ENCODE measurements at regions not wholly inside any gene's neighbourhood (a gene's known extent, or its start where the extent isn't known, plus 50 kb on each side); places are given as distances from the start of the nearest gene placed in this dataset.

GRCh38 chr2:107020392-107020791 lies 134.4 kb upstream of the ST6GAL2 start:
- TF ChIP-seq GABPA (IDR thresholded peaks at IDR 0.05; ENCODE audit: low read depth) (no peak), POLR2AphosphoS5 (IDR thresholded peaks at IDR 0.05; ENCODE audit: low read depth) (no peak), REST (IDR thresholded peaks at IDR 0.05; ENCODE audit: insufficient replicate concordance, low read depth) (no peak), SPI1 (IDR thresholded peaks at IDR 0.05; ENCODE audit: borderline replicate concordance, low read depth) (no peak)
- TF ChIP-seq, protein P1, sequence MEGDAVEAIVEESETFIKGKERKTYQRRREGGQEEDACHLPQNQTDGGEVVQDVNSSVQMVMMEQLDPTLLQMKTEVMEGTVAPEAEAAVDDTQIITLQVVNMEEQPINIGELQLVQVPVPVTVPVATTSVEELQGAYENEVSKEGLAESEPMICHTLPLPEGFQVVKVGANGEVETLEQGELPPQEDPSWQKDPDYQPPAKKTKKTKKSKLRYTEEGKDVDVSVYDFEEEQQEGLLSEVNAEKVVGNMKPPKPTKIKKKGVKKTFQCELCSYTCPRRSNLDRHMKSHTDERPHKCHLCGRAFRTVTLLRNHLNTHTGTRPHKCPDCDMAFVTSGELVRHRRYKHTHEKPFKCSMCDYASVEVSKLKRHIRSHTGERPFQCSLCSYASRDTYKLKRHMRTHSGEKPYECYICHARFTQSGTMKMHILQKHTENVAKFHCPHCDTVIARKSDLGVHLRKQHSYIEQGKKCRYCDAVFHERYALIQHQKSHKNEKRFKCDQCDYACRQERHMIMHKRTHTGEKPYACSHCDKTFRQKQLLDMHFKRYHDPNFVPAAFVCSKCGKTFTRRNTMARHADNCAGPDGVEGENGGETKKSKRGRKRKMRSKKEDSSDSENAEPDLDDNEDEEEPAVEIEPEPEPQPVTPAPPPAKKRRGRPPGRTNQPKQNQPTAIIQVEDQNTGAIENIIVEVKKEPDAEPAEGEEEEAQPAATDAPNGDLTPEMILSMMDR (IDR thresholded peaks at IDR 0.05; ENCODE audit: insufficient read depth, low read length): no peak
- DNase-seq (ENCODE audit: low read depth in 1 of 2, low spot score in 1 of 2): no peak
- Histone ChIP-seq H3K27ac (replicated peaks) (no peak overlapping the region), H3K4me3 (replicated peaks; ENCODE audit: insufficient read depth, low read length) (no peak overlapping the region), H3K27me3 (ENCODE audit: insufficient read depth, poor library complexity, severe bottlenecking) (no peaks in the 10 kb centered on the region)

- H3K4me3 ChIP-seq (replicated peaks; ENCODE audit: insufficient read depth, low read length): no peak overlapping the region
- TF ChIP-seq REST (IDR thresholded peaks at IDR 0.05; ENCODE audit: insufficient replicate concordance, low read depth) (no peak), SPI1 (IDR thresholded peaks at IDR 0.05; ENCODE audit: borderline replicate concordance, low read depth) (no peak), GABPA (IDR thresholded peaks at IDR 0.05; ENCODE audit: low read depth) (no peak), POLR2AphosphoS5 (IDR thresholded peaks at IDR 0.05; ENCODE audit: low read depth) (no peak)
- TF ChIP-seq, protein P1 (IDR thresholded peaks at IDR 0.05; ENCODE audit: insufficient read depth, low read length): no peak
- no peaks in the 10 kb centered on the region for H3K27me3 ChIP-seq (ENCODE audit: insufficient read depth, poor library complexity, severe bottlenecking)
- no peak overlapping the region for H3K27ac ChIP-seq (replicated peaks)
- DNase-seq (ENCODE audit: low read depth in 1 of 2, low spot score in 1 of 2): no peak
Measured at GRCh38 chr2:107024269-107024668, 138.3 kb upstream of the ST6GAL2 start.

DNA sequence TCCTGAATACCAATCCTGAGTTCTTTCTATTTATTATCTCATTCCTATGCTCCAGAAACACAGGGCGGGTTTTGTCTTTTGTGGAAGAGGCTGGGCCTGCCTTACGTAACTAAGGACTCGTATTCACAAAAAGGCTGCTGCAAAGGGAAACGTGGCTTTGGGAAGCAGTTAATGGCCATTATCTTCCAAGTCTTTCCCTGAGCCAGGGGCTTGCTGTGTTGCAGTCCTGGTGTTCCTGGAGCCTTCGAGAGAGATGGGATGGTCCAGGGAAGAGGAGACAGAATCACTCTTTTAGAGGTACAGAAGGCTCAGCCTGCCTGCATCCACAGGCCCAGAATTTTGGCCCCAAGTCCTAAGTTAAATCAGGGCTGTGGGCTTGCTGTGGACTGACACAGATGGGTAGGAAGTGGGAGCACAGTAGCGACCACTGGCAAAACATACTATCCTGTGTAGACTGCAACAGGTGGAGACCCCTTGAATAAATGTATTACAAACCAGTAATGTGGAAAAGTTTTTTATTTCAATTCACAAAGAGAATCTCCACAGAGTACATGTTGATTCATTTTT lies 139.4 kb upstream of the ST6GAL2 start:
- Histone ChIP-seq H3K27me3 (ENCODE audit: insufficient read depth, poor library complexity, severe bottlenecking) (no peaks in the 10 kb centered on the region), H3K4me3 (replicated peaks; ENCODE audit: insufficient read depth, low read length) (no peak overlapping the region), H3K27ac (replicated peaks) (no peak overlapping the region)
- no peak for DNase-seq (ENCODE audit: low read depth in 1 of 2, low spot score in 1 of 2)
- TF ChIP-seq POLR2AphosphoS5 (IDR thresholded peaks at IDR 0.05; ENCODE audit: low read depth) (no peak), GABPA (IDR thresholded peaks at IDR 0.05; ENCODE audit: low read depth) (no peak), SPI1 (IDR thresholded peaks at IDR 0.05; ENCODE audit: borderline replicate concordance, low read depth) (no peak), REST (IDR thresholded peaks at IDR 0.05; ENCODE audit: insufficient replicate concordance, low read depth) (no peak)
- TF ChIP-seq, protein P1 (IDR thresholded peaks at IDR 0.05; ENCODE audit: insufficient read depth, low read length): no peak

Measured in HL-60 (cell line).